SK-N-DZ (cell line): ENCODE measurements at regions not wholly inside any gene's neighbourhood (a gene's known extent, or its start where the extent isn't known, plus 50 kb on each side); places are given as distances from the start of the nearest gene placed in this dataset.
"Not testable (repeated sequence)": the region's sequence is repeated elsewhere in the genome, so short reads cannot be mapped to it uniquely, and the experiment has no call there.

ENCODE experiments used
- DNase-seq: peaks from one replicate; pipeline ENCODE4 v3.0.0-alpha.2; 2015; ENCODE audit warnings: low spot score

GRCh38 chr21:25161571-25161970, 445.7 kb downstream of the MRPL39 start:
- DNase-seq, result no peak

DNA sequence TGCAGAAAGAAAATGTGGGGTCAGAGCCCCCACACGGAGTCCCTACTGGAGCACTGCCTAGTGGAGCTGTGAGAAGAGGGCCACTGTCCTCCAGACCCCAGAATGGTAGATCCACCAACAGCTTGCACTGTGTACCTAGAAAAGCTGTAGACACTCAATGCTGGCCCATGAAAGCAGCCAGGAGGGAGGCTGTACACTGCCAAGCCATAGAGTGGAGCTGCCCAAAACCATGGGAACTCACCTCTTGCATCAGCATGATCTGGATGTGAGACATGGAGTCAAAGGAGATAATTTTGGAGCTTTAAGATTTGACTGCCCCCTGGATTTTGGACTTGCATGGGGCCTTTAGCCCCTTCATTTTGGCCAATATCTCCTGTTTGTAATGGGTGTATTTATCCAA, 452.3 kb downstream of the MRPL39 start:
- not testable (repeated sequence) for DNase-seq

GRCh38 chr21:25149022-25149421, 458.3 kb downstream of the MRPL39 start:
- no peak for DNase-seq

GRCh38 chr21:25139414-25139813, 467.9 kb downstream of the MRPL39 start:
- DNase-seq, result no peak

- no peak for DNase-seq
Measured at GRCh38 chr21:25133939-25134338, 473.3 kb downstream of the MRPL39 start.

DNA sequence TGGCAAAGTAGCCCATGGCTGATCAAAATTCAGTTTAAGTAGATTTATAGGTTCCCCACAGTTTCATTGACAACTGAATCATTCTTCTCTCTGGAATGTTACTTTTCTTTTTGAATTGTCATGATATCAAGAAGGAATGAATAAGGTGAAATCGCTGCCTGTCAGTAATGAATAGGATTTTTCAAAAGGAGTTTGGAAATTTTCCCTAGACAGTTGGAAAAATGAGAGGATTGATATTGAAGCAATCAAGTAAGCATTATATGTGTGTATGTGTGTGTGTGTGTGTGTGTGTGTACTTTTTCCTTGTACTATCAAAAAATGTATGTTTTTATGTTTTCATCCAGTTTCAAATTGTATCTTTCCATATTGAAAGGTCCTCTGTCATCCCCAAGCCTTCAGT, 479.5 kb downstream of the MRPL39 start:
- DNase-seq, result no peak

DNA sequence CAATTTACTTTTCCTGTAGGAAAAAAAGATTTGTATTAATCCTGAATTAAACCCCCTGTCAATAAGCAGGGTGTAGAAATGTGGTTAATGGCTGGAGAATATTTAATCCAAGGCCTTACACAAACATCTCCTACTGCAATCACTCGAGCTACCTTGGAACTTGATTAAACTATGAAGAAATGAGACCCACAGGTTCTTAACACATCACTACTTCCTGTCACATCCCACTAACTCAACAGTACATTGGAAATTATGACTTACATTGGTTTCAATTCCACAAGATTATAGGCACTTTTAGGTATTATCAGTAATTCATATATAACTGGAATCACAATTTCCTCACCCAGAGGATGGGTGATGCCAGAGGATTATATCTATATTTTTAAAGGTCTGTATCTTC, 480.3 kb downstream of the MRPL39 start:
- no peak for DNase-seq

DNA sequence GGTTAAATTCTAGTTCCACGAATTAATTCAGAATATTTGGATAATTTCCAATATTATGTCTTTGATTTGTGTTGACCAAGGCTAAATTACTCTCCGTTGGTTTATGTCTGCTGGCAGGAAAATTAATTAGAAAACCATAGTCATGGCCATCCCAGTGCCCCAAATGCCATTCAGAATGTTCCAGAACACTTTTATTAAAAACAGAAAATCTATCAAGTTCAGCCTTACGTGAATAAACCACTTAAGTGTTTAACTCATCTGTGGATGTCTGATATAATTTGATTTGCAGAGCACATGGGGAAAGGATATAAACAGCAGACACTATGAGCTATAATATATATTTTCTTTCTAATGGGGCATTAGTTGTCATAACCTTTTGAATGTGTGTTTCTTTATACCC, 480.7 kb downstream of the MRPL39 start:
- DNase-seq, result peak; percentile 15

GRCh38 chr21:25118648-25119047, 488.6 kb downstream of the MRPL39 start:
- DNase-seq, result no peak

DNA sequence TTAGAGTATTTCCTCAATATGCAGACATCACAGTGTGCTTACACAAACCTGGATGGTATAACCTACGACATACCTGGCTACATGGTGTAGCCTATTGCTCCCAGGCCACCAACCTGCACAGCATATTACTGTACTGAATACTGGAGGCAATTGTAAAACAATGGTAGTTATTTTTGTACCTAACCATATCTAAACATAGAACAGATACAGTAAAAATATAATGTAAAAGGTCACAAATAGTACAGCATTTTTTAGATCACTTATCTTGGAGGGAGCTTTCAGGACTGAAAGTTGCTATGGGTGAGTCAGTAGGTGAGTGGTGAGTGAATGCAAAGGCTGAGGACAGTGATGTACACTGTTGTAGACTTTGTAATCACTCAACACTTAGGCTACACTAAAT, 492.3 kb downstream of the MRPL39 start:
- DNase-seq, result no peak

- peak; percentile 7 for DNase-seq
Measured at GRCh38 chr21:25107708-25108107, 499.6 kb downstream of the MRPL39 start.

GRCh38 chr21:25103500-25104207, 503.6 kb downstream of the MRPL39 start:
- DNase-seq, result no peak

- DNase-seq, result no peak
Measured at GRCh38 chr21:25097648-25098047, 509.6 kb downstream of the MRPL39 start.

- no peak for DNase-seq
Measured at GRCh38 chr21:25094695-25095094, 512.6 kb downstream of the MRPL39 start.

GRCh38 chr21:25092441-25093011, 514.8 kb downstream of the MRPL39 start:
- no peak for DNase-seq

GRCh38 chr21:25081096-25081495, 526.2 kb downstream of the MRPL39 start:
- DNase-seq, result no peak

- no peak for DNase-seq
Measured at GRCh38 chr21:25080661-25081060, 526.6 kb downstream of the MRPL39 start.

- DNase-seq, result no peak
Measured at GRCh38 chr21:25080141-25080540, 527.1 kb downstream of the MRPL39 start.

DNA sequence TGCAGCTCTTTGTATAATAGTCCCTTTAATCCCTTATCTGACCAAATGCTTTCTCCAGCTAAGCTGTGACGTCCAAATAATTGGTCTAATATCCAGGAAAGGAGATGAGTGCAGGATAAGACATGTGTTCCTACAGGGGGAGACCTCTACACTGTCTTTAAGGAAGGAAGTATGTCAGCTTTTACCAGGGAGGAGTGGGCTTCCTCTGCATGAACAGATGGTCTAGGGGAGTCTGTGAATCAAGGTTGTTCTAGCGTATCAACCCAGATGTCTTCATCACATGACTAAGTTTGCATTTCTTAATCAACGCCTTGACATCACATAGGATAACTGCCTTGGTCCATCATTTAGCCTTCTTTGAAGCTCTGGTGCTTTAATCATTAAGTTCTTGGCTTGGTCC, 528.2 kb downstream of the MRPL39 start:
- DNase-seq, result no peak

DNA sequence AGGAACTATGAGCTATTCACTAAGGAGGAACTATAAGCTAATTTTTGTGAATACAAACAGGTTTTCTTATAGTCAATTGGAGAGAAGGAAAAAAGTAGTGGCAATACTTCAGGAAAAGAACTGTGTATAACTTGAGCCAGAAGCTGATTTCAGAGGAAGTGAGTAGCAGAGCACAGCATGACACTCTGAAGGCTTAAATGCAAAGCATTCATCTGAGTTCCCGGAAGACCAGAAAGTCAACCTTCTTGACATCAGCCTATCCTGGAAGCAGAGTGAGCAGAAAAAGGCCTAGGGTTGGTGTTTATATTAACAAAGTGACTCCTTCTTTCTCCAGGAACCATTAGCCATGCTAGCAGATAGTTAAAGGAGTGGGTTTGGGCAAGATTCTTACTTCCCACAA, 545.2 kb downstream of the MRPL39 start:
- no peak for DNase-seq

DNA sequence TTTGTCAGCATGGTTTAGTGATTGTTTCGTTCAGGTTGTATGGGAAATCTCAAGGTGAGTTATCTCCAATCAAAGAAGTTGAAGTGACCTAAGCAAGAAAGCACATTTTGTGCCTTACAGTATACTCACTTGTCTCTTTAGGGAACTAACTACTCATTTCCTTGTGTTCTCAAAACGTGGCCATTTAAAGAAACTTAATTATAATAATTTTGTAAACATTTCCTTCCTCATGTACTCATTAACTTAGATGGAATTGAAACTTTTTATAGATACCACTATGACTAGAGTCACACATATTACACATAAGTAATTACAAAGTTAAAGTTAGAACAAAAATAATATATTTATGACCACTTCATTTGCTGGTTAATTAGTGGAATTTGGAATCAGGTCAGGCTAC, 552.6 kb downstream of the MRPL39 start:
- DNase-seq, result no peak

DNA sequence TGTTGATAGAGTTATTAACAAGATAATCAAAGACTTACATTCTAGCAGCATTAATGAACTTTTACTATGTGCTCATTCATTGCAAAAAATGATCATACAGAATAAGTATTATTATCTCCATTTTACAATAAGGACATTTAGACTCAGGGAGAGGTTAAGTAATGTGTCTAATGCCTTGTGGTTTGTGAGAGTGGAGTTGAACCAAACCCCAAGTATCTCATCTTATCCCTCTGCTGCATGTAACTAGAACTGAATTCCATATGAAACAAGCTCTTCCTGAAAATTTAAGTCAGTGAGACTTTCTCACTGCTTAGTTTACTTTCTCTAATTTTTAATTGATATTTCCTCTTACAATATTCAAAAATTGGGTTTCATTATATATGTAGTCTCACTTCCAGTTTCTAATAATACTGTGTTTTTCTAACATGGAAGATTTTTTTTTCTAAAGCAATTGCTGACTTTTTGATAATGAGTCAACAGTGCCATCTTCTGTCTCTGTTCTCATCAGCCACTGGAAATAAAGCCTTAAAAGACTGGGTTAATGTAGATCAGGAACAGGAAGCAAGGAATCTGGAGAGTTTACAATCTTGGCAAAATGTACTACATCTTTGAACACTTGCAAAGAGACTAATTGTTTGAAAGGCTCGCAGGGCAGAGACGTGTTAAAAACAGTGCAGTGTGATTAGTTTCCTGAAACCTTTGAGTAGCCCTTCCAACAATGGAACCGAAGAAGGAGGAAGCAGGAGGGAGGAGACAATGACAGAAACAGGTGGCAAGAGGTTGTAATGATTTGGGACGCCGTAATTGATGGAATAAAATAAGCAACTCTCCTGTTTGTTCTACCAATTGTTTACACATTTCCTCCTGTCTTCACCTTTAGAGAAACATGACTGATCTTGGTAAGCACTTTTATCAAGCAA, 567.6 kb downstream of the MRPL39 start:
- DNase-seq, result peak; percentile 61

GRCh38 chr21:25036775-25037174, 570.5 kb downstream of the MRPL39 start:
- no peak for DNase-seq
